HG03342 (cell line): ENCODE measurements at regions not wholly inside any gene's neighbourhood (a gene's known extent, or its start where the extent isn't known, plus 50 kb on each side); places are given as distances from the start of the nearest gene placed in this dataset.
"Not testable (repeated sequence)": the region's sequence is repeated elsewhere in the genome, so short reads cannot be mapped to it uniquely, and the experiment has no call there.

Experiments
- ATAC-seq: cut with Tn5 transposase; IDR thresholded peaks from one replicate; pipeline ENCODE4 v1.9.1; 2021; ENCODE audit warnings: mild to moderate bottlenecking, moderate library complexity; ENCODE audit not compliant: unreplicated experiment

DNA sequence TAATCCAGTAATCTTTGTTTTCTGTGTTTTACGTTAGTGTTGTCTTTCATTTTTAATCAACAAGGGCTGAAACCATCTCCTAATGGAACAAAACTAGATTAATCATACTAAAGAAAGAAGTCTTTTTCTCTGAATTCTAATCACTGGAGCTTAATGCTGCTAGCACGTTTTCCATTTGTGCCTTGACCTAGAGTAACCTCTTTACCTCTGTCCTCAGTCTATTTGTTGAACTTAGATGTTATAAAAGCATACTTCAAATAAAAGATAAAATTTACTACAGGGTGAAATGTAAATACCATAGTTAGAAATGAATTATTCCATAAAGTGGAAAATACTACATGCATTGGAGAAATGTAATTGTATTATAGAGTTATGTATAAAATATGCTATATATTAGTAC lies 207.1 kb downstream of the NKX6-1 start:
- ATAC-seq, result no peak

DNA sequence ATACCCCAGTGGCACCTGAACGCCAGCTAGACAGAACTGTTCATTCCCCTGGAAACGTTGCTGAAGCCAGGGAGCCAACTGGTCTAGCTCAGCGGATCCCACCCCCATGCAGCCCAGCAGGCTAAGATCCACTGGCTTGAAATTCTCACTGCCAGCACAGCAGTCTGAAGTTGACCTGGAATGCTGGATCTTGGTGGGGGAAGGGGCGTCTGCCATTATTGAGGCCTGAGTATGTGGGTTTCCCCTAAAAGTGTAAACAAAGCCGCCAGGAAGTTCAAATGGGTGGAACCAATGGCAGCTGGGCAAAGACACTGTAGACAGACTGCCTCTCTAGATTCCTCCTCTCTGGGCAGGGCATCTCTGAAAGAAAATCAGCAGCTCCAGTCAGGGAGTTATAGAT lies 213.0 kb downstream of the NKX6-1 start:
- ATAC-seq, result no peak

DNA sequence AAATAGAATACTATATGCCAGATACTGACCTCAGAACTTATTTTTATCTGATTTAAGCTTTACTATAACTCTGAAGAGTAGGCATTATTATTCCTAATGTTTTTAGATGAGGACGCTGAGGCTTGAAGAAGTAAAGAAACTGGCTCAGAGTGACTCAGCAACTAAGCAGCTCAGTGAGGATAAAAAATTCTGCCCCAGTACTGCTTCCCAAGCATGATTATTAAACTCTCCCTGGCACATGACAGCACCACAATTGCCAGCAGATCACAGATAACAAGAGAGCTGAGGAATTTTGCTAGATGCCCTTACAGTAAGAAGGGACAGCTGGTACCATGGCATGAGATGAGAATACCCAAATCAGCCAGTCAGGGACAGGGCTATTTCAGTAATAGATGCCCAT lies 219.4 kb downstream of the NKX6-1 start:
- no peak for ATAC-seq

DNA sequence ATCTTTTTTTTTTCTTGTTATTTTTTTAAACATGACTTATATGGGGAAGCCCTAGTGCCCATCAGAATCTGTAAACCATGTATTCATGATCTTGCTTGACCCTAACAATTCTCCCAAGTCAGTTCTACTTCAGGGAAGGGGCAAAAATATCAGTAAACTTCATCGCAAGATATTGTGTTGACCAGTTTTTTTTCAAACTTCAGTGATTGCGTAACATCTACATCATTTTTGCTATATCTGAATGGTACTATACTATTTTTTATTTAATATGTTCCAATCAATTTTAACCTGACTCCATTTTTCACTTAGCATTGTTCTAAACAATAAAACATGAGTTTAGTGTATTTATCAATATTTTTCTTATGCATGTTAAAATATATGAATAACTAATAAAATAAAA lies 221.2 kb downstream of the NKX6-1 start:
- no peak for ATAC-seq

DNA sequence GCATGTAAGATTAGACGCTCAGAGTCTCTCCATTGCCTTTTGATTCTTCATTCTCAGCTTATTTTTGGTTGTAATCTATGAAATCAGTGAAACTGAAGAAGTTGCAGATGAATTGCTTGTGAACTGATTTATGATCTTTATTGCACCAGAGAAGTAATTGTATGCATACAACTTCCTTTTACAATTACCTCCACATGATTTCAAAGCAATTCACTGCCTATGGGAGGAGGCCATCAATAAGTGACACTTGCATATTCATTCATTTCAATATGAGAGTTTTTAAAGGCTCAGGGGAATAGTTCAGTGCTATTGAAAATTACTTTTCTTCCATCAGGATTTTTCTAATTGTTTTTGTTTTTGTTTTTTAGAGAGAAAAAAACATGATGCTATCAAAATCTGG lies 222.3 kb downstream of the NKX6-1 start:
- ATAC-seq, result no peak

DNA sequence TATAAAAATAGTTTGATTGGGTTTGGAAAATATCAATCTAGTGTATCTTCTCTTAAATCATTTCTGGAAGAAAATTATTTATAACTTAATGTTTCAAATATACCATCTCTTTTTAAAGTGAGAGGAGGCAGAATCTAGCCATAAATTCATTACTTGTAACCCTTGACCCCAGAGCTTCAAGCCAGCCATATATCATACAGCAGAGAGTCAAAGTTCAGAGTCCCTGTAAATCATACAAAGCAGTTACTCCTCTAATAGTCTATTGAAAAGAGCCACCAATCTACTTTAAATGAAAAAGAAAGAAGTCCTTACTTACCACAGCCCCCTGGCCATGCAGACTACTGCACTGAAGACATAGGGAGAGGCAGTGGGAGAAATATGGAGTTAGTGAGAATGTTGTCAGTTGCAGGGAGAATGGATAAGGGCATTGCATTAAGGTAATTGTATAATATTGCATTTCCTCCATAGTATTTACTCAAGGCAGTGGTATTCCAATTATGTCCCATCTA lies 229.5 kb downstream of the NKX6-1 start:
- ATAC-seq, result no peak

DNA sequence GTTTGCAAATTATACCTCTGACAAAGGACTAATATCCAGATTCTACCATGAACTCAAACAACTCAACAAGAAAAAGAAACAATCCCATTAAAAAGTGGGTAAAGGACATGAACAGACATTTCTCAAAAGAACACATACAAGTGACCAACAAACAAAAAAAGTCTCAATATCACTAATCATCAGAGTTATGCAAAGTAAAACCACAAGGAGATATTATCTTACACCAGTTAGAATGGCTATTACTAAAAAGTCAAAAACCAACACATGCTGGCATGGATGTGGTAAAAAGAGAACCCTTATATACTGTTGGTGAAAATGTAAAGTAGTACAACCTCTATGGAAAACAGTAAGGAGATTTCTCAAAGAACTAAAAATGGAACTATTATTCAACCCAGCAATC lies 234.4 kb downstream of the NKX6-1 start:
- ATAC-seq, result no peak

DNA sequence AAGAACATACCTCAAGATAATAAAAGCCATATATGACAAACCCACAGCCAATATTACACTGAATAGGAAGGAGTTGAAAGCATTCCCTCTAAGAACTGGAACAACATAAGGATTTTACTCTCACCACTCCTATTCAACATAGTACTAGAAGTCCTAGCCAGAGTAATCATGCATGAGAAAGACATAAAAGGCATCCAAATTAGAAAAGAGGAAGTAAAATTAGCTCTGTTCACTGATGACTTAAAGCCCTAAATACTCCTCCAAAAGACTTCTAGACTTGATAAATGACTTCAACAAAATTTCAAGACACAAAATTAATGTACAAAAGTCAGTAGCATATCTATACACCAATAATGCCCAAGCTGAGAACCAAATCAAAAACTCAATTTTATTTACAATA lies 235.7 kb downstream of the NKX6-1 start:
- ATAC-seq, result no peak

DNA sequence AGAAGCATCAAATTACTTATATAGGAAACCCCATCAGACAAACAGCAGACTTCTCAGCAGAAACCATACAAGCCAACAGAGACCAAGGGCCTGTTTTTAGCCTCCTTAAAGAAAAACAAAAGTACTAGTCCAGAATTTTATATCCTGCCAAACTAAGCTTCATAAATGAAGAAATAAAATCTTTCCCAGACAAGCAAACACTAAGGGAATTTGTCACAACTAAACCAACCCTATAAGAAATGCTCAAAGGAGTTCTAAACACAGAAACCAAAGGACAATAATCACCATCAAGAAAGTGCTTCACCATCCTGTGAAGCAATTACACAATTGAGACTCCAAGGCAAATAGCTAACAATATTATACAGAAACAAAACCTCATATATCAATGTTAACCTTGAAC lies 238.6 kb downstream of the NKX6-1 start:
- no peak for ATAC-seq

DNA sequence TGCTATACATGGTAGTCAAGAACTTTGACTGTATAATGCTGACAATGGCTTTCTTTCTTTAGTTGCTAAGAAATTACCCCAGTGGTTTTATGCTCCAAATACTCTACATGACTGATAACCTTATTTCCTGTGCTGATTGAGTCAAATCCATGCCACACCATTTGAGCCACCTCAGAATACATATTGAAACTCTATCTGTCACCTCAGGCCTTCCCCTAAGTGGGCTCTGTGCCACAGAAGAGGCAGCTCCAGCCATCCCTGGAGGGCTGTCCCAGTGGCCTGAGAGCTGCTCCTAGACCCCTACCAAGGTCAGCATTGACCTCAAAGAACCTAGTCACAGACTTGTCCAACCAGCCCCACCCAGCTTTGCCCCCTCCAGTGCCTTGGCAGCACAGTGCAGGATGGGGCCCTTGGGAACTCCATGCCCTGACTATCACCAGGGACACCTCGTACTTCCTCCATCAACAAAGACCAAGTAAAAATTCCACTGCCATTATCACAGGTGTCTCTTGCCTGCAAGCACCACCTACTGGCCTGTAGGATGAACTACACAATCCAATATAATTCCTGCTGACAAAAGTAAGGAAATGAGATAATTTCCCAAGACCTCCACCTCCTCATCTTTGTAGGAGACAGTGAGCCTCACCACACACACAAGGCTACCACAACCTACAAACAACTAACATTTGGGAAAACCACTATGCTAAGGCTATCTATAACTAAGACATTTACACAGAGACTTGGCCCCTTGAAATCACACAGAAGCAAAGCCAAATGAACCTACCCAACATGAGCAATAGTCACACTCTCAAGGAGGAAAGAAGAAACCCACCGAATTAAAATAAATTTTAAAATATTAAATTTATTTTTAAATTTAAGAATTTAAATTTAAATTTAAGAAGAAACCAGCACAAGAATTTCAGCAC lies 239.9 kb downstream of the NKX6-1 start:
- peak; percentile 87 for ATAC-seq

DNA sequence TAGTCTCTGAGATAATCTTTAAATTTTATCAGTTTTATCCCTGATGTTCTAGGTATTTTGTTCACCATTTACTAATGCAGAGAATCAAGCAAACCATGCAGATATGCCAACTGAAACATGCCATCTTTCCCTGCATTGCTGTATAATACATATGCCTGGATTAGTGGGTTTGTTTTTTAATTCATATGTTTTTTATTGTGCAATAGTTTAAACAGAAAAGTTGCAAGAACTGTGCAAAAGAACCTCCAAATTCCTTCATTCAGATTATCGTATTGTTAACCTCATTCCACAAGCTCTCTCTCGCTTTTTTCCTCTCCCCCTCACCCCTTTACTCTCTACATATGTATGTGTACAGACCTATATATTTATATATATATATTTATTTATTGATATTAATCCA lies 244.6 kb downstream of the NKX6-1 start:
- no peak for ATAC-seq

DNA sequence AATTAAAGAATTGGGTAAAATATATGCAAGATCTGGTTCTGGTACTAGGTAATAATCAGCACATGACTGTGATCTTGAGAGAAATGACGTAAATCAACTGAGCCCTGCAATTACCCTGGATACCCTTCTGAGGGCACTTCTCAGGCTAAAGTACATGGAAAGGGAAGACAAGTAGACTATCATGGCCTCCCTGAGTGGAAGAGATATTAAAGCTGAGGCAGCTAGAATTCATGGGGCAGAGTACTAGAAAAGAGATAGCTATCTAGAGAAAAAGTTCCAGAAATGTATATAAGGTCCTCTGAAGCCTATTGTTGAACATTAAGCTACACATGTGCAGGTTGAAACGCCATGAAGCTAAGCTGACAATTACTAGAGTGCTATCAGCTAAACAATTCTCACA lies 249.6 kb downstream of the NKX6-1 start:
- no peak for ATAC-seq

DNA sequence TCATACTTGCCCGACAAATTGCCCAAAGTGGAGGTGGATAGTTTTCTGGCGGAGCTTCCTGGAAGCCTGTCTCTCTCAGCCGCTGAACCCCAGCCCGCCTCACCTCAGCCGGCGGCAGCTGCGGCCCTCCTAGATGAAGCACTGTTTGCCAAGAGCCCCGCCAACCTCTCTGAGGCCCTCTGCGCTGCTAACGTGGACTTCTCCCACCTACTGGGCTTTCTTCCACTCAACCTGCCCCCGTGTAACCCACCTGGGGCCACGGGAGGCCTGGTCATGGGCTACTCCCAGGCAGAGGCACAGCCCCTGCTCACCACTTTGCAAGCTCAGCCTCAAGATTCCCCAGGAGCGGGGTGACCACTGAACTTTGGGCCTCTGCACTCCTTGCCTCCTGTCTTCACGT lies 254.1 kb downstream of the NKX6-1 start:
- ATAC-seq, result not testable (repeated sequence)

DNA sequence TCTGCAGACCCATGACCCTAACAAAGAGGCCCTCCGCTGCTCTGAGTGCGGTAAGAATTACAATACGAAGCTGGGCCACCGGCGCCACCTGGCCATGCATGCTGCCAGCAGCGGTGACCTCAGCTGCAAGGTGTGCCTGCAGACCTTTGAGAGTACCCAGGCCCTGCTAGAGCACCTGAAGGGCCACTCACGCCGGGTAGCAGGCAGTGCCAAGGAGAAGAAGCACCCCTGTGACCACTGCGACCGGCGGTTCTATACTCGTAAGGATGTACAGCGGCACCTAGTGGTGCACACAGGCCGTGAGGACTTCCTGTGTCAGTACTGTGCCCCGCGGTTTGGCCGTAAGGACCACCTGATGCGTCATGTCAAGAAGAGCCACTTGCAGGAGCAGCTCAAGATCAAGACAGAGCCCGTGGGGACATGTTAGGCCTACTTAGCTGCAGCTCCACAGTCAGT lies 254.7 kb downstream of the NKX6-1 start:
- ATAC-seq, result not testable (repeated sequence)

DNA sequence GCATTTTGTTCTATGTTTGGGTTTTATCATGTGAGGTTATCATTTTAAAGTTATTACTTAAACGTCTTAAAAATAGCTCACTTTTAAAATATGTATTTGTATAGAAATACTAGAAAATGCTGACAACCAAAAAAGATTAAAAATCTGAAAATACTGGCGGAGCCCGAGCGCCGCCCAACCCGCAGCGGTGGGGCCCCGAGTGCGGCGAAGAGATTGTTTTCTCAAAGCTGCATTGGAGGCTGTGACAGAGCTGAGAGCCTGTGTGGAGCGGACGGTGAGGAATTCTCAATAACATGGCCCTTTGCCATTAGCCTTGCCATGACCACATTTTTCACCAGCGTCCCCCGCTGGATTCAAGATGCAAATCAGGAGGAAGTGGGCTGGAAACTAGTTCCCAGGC lies 255.4 kb downstream of the NKX6-1 start:
- no peak for ATAC-seq

DNA sequence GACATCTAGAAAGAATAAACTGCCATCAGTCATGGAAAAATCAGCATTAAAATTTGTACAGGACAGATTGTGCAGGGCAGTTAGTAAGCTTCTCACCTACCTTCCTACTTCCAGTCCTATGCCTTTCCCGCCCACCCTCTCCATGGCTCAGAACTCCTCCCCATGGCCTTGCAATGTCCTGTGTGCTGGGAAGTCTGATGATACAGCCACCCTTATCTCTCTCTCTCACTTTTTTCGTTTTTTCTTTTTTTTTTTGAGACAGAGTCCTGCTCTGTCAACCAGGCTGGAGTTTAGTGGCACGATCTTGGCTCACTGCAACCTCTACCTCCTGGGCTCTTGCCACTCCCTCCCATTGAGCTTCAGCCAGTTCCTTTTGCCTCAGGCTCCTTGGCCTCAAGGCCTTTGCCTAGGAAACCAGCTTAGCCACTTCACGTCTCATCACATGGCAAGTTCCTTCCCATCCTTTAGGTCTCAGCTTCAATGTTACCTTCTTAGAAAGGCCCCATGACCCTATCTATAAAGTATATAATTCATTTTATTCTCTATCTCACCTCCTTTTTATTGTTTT lies 259.7 kb downstream of the NKX6-1 start:
- ATAC-seq, result no peak

DNA sequence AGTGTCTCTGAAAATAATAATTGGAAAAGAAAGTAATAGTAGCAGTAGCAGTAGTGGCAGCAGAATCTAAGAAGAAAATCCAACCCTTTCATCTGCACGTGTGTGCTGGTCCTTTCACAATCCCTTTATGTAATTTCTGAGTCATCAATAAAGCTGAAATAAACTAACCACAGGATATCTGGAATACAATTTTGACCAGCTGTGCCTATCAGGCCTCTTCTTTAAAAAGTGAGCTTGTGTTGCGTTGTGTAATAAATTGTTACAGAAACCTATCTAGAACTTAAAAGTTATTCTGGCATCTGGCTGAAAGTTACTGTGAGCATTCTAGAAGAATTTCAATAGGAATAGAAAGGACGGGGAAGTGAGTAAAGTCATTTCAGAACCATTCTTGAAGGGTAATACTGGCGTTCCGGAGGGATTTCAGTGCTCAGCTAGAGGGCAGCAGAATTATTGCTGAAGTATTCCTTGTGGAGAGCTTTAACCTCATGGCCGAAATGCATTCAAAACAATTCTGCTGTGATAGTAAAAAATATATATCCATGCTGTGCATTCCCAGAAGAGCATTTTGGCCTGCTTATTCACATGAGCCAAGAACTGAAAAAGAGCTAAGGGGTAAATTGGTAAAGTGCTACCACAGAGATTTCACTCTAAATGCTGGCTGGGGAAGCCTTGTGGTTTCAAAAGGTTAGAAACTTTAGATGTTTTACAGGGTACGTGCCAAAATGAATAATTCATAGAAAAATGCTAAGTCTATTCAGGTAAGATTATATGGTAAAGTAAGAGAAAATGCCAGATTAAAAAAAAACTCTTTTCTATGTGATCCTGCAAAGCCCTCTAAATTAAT lies 260.6 kb downstream of the NKX6-1 start:
- no peak for ATAC-seq

DNA sequence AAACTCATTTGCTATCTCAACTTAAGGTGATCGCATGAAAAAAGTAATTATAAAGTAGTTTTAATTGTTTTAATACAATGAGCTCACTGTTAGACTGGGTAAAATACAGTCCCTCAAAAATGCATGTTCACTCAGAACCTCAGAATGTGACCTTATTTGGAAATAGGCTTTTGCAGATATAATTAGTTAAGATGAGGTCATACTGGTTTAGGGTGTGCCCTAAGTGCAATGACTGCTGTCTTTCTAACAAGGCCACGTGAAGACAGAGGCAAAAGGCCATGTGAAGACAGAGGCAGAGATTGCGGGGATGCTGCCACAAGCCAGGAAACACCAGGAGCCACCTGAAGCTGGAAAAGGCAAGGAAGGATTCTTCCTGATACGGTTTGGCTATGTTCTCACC lies 262.1 kb downstream of the NKX6-1 start:
- no peak for ATAC-seq

DNA sequence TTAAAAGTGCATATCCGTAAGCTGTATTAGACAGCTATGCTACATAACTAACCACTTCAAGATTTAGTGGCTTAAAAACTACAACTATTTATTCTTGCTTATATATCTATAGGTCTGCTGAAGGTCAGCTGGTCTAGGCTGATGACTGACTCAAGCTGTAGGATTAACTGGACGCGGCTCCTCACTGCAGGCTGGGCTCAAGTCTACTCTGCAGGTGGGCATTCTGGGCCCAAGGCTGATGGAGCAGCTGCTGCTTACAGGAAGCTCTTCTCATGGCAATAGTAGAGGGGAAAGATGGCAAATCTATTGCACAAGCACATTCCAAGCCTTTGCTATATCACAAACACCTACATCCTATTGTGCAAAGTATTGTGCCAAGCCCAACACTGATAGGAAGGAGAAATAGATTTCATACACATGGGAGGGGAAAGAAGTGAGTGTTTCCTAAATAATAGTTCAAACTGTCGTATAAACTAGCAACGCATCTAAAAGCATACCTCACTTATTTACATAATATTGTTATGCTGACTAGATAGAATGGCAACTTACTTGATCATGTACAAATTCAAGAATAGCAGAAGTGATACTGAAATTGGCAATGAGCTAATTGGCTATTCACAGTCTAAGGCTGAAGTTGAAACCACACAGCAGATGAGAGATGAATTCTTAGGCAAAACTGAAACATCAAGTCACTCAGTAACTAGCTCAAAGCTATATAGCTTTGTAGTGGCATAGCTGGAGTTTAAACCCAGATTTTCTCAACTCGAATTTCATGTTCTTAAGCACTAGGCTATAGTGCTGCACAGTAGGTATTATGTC lies 263.8 kb downstream of the NKX6-1 start:
- ATAC-seq, result peak; percentile 99

DNA sequence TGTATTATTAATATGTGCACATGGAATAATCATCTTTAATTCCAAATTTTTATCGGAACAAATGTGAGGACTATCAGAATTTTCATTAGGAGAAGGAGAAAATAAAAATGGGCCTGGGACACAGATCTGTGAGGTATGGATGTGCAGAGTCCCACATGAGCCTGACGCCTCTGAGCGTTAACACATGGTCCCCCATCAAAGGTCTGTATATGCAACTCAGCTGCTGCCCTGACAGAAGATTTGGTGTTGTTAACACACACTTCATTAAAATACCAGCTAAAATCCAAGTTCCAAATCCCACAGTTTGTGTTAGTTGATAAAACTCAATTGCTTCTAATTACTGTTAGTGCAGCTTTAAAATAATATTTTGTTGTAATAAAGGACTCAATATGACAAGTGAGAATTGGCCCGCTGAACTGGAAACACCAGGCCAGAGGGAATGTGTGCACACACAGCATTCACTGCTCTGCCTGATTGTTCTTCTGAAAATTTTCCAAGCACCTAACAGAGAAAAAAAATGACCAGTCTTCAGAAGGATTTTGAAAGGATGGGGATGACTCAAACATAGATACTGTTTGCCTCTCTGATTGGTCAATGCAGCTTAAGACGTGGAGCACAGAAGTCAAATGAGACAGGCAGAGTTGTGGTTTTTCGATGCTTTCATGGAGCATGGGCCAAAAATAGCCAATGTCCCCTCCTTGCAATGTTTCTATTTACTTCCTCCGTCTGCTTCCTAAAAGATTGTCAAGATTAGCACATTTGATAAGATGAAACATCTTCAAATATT lies 266.6 kb downstream of the NKX6-1 start:
- ATAC-seq, result no peak
